GM19395 (cell line): ENCODE measurements at regions not wholly inside any gene's neighbourhood (a gene's known extent, or its start where the extent isn't known, plus 50 kb on each side); places are given as distances from the start of the nearest gene placed in this dataset.

Source experiments
- ATAC-seq: cut with Tn5 transposase; IDR thresholded peaks from one replicate; pipeline ENCODE4 v1.9.1; 2021; ENCODE audit warnings: mild to moderate bottlenecking, moderate library complexity; ENCODE audit not compliant: unreplicated experiment

DNA sequence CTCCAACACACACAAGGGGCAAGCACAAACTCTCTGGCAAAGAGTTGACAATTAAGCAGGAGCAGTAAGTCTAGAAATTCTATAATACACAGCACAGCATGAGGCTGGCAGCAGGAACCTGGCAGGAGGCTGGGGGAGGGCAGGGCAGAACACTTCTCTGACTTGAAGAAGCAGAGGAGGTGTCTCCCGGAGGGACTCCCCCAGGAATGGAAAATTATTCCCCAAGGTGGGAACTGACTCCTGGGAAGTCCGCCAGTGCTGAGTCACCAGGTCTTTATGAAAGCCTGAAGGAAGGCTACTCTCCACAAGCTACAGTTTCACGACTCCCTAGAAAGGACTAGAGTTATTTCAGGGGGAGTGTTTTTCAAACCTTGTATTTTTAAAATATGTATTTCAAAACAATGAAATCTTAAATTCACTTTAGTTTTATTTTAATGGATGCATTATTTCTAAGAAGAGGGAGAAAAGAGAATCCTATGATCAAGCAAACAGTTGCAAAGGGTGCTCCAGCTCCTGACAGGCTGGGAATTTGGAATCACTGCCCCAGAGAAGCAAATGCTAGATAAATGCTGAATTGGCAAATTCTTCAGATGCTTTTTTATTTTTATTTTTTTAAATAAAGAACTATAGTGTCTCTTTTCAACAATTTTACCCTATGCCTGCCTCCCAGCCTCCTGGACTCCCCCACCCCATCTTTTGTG, 192.8 kb downstream of the LY86 start:
- no peak for ATAC-seq

DNA sequence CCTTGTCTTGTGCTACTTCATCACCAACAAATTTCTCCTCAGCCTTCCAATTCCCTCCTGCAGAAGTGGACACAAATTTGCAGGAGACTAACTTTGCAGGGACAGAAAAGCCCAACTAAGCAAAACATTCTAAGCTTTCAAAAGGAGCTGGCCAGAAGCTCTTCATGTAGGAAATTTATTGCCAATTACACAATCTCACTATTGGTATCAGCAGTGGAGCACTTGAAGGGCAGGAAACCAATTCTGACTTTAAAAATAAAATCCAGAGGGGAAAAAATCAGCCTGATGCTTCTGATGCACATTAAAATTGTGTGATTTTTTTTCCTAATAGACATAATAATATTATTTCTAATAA, 193.3 kb downstream of the LY86 start:
- ATAC-seq, result no peak

GRCh38 chr6:6783721-6784120, 195.2 kb downstream of the LY86 start:
- no peak for ATAC-seq

DNA sequence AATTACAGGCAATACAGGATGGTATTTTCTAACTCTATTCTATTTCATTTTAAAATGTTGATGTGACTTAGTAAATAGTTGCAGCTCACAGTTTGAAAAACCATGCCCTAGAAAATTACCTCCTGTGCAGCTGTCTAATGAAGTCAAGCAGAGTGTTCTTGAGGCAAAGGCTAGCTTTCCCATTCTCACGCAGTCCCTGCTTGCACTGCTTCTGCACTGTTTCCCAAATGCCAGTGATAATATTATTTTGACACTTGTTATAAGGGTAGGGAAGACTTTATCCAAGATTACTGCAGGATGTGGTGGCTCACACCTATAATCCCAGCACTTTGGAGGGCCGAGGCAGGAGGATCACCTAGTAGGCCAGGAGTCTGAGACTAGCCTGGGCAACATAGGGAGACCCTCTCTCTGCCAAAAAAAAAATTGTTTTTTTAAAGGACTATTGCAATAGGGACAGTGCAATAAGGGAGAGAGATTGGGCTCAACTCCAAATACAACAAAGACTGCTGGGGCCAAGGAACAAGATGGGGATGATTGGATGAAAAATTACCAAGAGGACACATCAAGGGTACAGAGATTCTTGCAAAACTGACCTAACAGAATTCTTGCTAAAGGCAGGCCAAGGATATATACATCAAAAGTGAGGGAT, 196.1 kb downstream of the LY86 start:
- no peak for ATAC-seq

DNA sequence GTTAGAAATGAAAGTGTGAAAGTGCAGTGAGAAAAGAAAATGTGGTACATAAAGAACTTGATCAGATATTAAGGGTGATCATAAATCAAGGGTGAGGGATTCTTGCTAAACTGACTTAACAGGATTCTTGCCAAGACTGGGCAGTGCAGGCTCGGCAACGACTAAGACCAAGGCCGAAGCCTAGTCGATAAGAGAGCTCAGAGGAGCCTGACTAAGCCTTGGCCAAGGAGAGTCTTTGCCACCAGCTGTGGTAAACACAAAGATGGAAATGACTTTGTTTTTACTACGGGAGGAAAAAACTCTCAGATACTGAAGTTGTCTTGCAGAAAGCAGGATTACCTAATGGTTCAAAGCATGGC, 196.6 kb downstream of the LY86 start:
- no peak for ATAC-seq

GRCh38 chr6:6788394-6789032, 200.0 kb downstream of the LY86 start:
- ATAC-seq, result no peak

DNA sequence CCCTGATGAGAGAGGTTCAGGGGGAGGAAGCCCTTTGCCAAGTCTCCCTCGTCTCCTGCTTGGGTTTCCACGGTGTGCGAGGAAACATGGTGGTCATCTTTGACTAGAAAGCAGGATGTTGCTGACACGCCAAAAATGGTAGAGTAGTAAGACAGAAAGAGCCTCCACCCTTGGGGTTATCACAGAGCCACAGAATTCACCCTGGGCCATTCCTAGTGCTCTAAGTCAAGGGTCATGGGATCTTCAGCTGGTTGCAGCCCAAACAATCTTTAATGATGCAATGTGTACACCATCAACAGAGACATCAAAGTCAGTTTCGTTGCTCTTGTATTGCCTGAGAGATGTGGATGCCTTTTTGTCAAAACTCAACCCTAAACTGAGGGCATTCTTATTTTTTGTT, 201.9 kb downstream of the LY86 start:
- ATAC-seq, result no peak

- no peak for ATAC-seq
These were observed 202.4 kb downstream of the LY86 start for GRCh38 chr6:6790891-6791290.

GRCh38 chr6:6793388-6794250, 205.1 kb downstream of the LY86 start:
- no peak for ATAC-seq

- ATAC-seq, result no peak
These were observed 206.9 kb downstream of the LY86 start for GRCh38 chr6:6795393-6795792.

DNA sequence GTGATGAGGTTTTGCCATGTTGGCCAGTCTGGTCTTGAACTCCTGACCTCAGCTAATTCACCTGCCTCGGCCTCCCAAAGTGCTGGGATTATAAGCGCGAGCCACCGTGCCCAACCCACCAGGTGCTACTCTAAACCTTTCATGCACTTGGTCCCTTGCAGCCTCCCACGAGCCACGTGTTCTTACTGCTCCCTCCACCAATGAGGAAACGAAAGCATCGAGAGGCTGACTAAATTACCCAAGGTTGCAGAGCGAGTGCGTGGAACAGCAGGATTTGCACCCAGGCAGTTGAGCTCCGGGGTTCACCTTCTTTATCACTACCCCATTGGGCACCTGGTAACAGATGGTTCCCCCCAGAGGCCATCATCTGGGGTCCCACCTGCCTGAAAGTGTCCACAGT, 208.3 kb downstream of the LY86 start:
- no peak for ATAC-seq

DNA sequence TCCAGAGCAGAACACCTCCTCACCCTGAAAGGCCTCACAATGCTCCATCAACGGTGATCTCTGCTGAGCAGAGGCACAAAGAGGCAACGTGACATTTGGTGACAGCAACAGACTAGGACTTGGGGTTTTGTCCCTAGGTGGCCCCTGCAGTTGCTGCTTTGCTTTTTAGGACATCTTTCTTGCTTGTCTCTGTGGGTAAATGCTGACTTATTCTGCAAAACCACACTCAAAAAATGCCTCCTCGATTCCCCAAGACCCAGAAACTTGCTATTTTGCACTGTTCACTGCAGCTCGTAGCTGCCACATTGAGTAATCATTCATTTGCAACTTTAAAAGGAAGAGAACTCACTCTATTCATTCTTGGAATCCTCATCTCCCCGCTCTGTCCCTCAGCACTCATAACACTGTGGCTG, 209.9 kb downstream of the LY86 start:
- peak; percentile 31 for ATAC-seq

DNA sequence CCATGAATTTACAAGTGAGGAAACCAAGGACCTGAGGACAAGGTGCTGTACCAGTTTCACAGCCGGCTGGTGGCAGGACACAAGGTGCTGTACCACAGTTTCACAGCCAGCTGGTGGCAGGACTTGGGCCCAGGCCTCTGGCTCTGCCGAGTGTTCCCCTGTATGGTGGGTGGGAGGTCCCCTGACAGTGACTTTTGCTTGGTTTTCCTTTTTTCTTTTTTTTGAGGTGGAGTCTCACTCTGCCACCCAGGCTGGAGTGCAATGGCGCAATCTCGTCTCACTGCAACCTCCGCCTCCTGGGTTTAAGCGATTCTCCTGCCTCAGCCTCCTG, 212.4 kb downstream of the LY86 start:
- ATAC-seq, result no peak

DNA sequence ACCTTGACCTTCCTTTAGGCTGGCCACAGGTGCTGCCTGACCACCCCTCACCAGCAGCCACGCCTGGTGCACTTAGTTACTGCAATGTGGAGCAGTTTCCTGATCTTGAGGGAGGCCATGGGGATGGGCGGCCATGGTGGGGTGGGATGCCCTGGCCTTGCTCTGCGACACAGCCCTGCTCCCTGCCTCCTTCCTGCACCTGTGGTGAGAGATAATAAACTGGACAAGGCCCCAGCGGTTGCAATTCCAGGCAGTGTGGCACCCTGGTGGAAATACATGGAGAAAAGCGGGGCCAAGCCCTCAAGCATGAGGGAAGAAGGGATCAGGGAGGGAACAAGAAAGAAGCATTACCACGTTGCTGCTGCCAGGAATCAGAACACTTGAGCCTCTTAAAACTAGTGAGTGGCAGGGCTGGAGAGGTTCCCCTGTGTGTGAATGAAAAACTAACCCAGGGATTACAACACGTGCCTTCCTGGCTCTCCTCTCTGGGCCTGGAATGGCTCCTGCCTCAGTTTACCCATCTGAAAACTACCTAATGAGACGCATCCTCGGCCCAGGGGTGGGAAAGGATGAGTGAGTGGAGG, 213.2 kb downstream of the LY86 start:
- ATAC-seq, result no peak

GRCh38 chr6:6803180-6803977, 214.9 kb downstream of the LY86 start:
- peak; percentile 78 for ATAC-seq

GRCh38 chr6:6804843-6805615, 216.5 kb downstream of the LY86 start:
- ATAC-seq, result no peak

GRCh38 chr6:6806844-6807518, 218.5 kb downstream of the LY86 start:
- no peak for ATAC-seq

- no peak for ATAC-seq
These were observed 219.8 kb downstream of the LY86 start for GRCh38 chr6:6808343-6808742.

- ATAC-seq, result no peak
These were observed 220.4 kb downstream of the LY86 start for GRCh38 chr6:6808915-6809314.
